ENCODE measurements at regions not wholly inside any gene's neighbourhood (a gene's known extent, or its start where the extent isn't known, plus 50 kb on each side); places are given as distances from the start of the nearest gene placed in this dataset.

DNA sequence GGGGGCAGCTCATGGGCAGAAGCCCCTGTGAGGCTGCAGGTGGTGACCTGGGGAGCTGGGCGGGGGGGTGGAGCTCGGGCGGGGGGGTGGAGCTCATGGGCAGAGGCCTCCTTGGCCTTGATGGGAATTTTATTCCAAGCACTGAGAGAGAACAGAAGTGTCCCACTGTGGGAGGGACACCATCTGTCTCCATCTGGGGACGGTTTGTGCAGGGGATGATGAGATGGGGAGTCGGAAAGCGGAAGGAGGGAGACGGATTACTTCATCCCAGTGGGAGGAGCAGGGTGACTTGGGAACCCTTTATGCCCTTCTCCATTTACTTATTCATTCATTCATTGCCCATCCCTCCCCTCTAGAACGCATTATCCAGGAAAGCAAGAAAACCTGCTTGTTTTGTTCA lies 304.7 kb downstream of the ADGRD1 start:
- Histone ChIP-seq H3K36me3 (no peaks in the 10 kb centered on the region), H3K9ac (no peak overlapping the region), H4K20me1 (ENCODE audit: low read depth) (no peaks in the 10 kb centered on the region), H3K4me3 (no peak overlapping the region), H3K27ac (no peak overlapping the region), H3K4me2 (no peak overlapping the region), H2AFZ (replicated peaks) (no peak overlapping the region), H3K79me2 (ENCODE audit: low read depth) (no peaks in the 10 kb centered on the region), H3K9me3 (ENCODE audit: low read depth) (no peaks in the 10 kb centered on the region), H3K27me3 (no peaks in the 10 kb centered on the region), H3F3A (ENCODE audit: low read depth) (no peaks in the 10 kb centered on the region), H3K4me1 (no peaks in the 10 kb centered on the region)
- Mint-ChIP-seq H3K36me3 (no peaks in the 10 kb centered on the region), H3K9me3 (peaks cover 3% of the 10 kb centered on the region), H3K27me3 (ENCODE audit: insufficient read depth, low read depth) (peaks cover 16% of the 10 kb centered on the region), H3K27ac (no peak overlapping the region), H3K4me1 (no peaks in the 10 kb centered on the region), H3K4me3 (no peak overlapping the region)
- DNase-seq (ENCODE audit: low spot score): no peak
- TF ChIP-seq CTCF (IDR thresholded peaks at IDR 0.05) (no peak), EZH2 (IDR thresholded peaks at IDR 0.05) (no peak), EZH2phosphoT487 (IDR thresholded peaks at IDR 0.05) (no peak)

DNA sequence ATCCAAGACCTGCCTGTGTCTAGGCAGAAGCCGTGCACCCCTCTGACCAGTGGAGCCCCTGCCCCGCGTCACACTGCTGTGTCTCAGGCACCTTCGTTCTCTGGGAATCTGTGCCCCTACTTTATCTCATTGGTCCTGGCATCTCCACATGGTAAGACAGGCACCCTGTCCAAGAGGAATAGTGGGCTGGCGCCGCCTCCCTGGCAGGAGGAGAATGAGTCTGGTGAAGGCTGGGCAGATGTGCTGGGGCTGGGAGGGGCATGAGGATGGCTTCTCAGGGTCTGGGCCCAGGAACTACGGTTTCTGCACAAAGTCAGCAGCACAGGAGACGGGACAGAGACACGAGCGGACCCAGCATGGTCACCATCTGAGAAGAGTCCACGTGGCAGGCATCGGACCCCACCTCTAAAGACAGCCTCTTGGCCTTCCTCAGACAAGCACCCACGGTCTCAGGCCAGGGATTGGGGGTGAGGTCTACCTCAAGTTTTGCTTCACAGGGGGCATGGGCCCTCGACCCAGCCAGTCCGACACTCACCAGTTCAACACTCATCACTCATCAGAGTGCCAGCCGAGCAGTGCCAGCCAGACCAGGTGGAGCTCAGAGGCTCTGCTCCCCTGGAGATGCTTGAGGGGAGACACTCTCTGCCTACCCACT lies 306.7 kb downstream of the ADGRD1 start:
- Histone ChIP-seq H3K9ac (no peak overlapping the region), H3K4me3 (no peak overlapping the region), H3K27me3 (no peaks in the 10 kb centered on the region), H3F3A (ENCODE audit: low read depth) (no peaks in the 10 kb centered on the region), H3K9me3 (ENCODE audit: low read depth) (no peaks in the 10 kb centered on the region), H3K4me1 (no peaks in the 10 kb centered on the region), H3K79me2 (ENCODE audit: low read depth) (no peaks in the 10 kb centered on the region), H3K4me2 (no peak overlapping the region), H3K36me3 (no peaks in the 10 kb centered on the region), H2AFZ (replicated peaks) (no peak overlapping the region), H4K20me1 (ENCODE audit: low read depth) (no peaks in the 10 kb centered on the region), H3K27ac (no peak overlapping the region)
- peaks cover 6% of the 10 kb centered on the region for H3K9me3 Mint-ChIP-seq
- H3K27me3 Mint-ChIP-seq (ENCODE audit: insufficient read depth, low read depth): peaks cover 13% of the 10 kb centered on the region
- DNase-seq (ENCODE audit: low spot score): no peak
- TF ChIP-seq EZH2 (IDR thresholded peaks at IDR 0.05) (no peak), CTCF (IDR thresholded peaks at IDR 0.05) (no peak)
- H3K4me1 Mint-ChIP-seq: no peaks in the 10 kb centered on the region
- H3K27ac Mint-ChIP-seq: no peak overlapping the region
- no peak overlapping the region for H3K4me3 Mint-ChIP-seq
- H3K36me3 Mint-ChIP-seq: no peaks in the 10 kb centered on the region

GRCh38 chr12:131260954-131261353 lies 307.2 kb downstream of the ADGRD1 start:
- peaks cover 13% of the 10 kb centered on the region for H3K27me3 Mint-ChIP-seq (ENCODE audit: insufficient read depth, low read depth)
- peaks cover 6% of the 10 kb centered on the region for H3K9me3 Mint-ChIP-seq
- no peaks in the 10 kb centered on the region for H3K27me3 ChIP-seq
- H3K36me3 ChIP-seq: no peaks in the 10 kb centered on the region
- no peak overlapping the region for H3K4me2 ChIP-seq
- H3F3A ChIP-seq (ENCODE audit: low read depth): no peaks in the 10 kb centered on the region
- no peak overlapping the region for H3K27ac Mint-ChIP-seq
- H3K9ac ChIP-seq: no peak overlapping the region
- no peaks in the 10 kb centered on the region for H3K79me2 ChIP-seq (ENCODE audit: low read depth)
- H3K4me3 Mint-ChIP-seq: no peak overlapping the region
- no peaks in the 10 kb centered on the region for H3K4me1 Mint-ChIP-seq
- H3K4me3 ChIP-seq: no peak overlapping the region
- no peaks in the 10 kb centered on the region for H4K20me1 ChIP-seq (ENCODE audit: low read depth)
- H2AFZ ChIP-seq (replicated peaks): no peak overlapping the region
- no peak overlapping the region for H3K27ac ChIP-seq
- no peaks in the 10 kb centered on the region for H3K36me3 Mint-ChIP-seq
- TF ChIP-seq CTCF (IDR thresholded peaks at IDR 0.05) (no peak), EZH2phosphoT487 (IDR thresholded peaks at IDR 0.05) (no peak), EZH2 (IDR thresholded peaks at IDR 0.05) (no peak)
- no peaks in the 10 kb centered on the region for H3K4me1 ChIP-seq
- H3K9me3 ChIP-seq (ENCODE audit: low read depth): no peaks in the 10 kb centered on the region
- no peak for DNase-seq (ENCODE audit: low spot score)
